ENCODE measurements at regions not wholly inside any gene's neighbourhood (a gene's known extent, or its start where the extent isn't known, plus 50 kb on each side); places are given as distances from the start of the nearest gene placed in this dataset.
"Not testable (repeated sequence)": the region's sequence is repeated elsewhere in the genome, so short reads cannot be mapped to it uniquely, and the experiment has no call there.

DNA sequence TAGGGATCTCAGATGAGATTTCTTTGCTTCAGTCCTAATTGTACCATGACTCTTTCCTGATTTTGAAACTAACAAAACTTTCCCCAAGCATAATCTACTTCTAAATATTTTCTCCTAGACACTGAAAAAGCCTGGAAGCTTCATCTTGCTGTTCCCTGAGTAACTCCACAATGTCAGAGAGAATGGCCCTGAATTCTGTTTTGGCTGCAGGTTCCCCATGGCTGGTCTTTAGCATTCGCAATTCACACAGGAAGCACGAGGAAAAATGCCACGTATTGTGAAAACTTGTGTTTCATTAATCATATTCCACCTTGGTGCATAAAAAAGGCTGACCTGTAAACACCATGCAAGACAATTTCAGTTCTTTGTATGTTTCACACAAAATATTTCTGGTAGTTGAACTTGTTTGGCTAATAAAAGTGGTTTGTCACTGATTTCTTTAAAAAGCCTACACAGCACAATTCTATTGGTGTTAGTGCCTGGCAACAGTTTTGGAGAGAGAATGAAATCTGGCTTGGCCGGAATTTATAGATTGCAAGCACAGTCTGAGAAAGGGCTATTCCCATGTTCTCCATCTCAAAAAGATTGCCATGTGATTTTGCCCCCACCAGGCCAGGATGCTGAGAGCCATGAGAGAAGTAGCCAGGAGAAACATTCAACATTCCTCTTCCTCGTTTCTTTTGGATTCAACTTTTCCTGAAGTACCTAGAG, 367.1 kb downstream of the NDFIP2 start:
- DNase-seq (ENCODE audit: extremely low read depth, insufficient read length): no peak
- TF ChIP-seq, protein P1, sequence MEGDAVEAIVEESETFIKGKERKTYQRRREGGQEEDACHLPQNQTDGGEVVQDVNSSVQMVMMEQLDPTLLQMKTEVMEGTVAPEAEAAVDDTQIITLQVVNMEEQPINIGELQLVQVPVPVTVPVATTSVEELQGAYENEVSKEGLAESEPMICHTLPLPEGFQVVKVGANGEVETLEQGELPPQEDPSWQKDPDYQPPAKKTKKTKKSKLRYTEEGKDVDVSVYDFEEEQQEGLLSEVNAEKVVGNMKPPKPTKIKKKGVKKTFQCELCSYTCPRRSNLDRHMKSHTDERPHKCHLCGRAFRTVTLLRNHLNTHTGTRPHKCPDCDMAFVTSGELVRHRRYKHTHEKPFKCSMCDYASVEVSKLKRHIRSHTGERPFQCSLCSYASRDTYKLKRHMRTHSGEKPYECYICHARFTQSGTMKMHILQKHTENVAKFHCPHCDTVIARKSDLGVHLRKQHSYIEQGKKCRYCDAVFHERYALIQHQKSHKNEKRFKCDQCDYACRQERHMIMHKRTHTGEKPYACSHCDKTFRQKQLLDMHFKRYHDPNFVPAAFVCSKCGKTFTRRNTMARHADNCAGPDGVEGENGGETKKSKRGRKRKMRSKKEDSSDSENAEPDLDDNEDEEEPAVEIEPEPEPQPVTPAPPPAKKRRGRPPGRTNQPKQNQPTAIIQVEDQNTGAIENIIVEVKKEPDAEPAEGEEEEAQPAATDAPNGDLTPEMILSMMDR (IDR thresholded peaks at IDR 0.05; ENCODE audit: insufficient read depth, low read length, poor library complexity, severe bottlenecking): no peak
- no peaks in the 10 kb centered on the region for H3K36me3 ChIP-seq (ENCODE audit: control insufficient read depth, insufficient read depth, low read length)
- H3K4me3 ChIP-seq (replicated peaks; ENCODE audit: low read depth, low read length): no peak overlapping the region
- no peaks in the 10 kb centered on the region for H3K27me3 ChIP-seq (replicated peaks; ENCODE audit: control insufficient read depth, insufficient read depth, low read length)

DNA sequence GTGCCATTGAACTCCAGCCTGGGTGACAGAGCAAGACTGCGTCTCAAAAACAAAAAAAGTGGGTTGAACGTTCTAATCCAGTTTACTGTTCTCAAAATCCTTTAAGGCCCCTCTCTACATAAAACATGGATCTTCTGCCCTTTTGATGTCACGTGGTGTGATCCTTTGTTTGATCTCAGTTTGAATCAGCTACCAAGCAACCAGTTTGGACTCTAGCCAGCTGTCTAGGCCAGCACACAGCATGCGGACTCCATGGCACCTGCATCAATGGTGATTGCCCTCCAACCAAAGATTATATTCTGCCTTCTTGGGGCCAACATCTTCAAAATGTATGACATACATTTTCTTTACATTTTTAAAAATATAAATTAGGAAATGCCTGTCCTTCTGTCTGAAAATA, 365.4 kb downstream of the NDFIP2 start:
- TF ChIP-seq, protein P1 (IDR thresholded peaks at IDR 0.05; ENCODE audit: insufficient read depth, low read length, poor library complexity, severe bottlenecking): no peak
- DNase-seq (ENCODE audit: extremely low read depth, insufficient read length): no peak
- no peak overlapping the region for H3K4me3 ChIP-seq (replicated peaks; ENCODE audit: low read depth, low read length)
- no peaks in the 10 kb centered on the region for H3K36me3 ChIP-seq (ENCODE audit: control insufficient read depth, insufficient read depth, low read length)
- no peaks in the 10 kb centered on the region for H3K27me3 ChIP-seq (replicated peaks; ENCODE audit: control insufficient read depth, insufficient read depth, low read length)

DNA sequence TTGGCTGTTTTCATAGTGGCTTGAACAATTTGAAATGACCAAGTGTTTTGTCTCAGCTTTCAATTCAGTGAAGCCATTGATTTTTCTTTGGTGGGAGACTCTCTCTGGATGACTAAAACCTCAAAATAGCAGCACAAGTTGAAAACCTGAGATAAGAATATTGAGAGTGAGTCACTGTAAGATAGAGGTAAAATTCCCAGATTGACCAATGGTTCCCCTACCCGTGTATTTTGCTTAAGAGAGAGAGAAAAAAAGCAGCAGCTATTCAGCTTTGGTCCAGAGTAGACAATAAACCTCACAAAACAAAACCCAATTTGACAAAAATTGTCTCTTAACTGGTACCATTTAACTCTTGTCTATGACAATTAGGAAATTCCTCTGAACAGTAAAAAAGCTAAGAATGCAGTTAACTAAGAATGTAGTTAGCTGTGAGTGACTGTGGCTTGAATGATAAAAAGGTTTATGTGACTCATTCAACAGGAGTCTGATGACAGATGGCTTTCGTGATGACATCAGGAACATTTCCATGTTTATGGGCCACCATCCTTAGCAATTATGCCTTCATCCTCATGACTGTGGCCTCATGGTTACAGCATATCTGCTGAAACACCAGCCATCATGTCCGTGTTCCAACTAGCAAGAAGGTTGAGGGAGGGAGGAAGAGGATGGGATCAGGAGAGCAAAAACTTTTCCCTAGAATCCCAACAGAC, 356.9 kb downstream of the NDFIP2 start:
- no peak for DNase-seq (ENCODE audit: extremely low read depth, insufficient read length)
- Histone ChIP-seq H3K4me3 (replicated peaks; ENCODE audit: low read depth, low read length) (no peak overlapping the region), H3K36me3 (ENCODE audit: control insufficient read depth, insufficient read depth, low read length) (no peaks in the 10 kb centered on the region), H3K27me3 (replicated peaks; ENCODE audit: control insufficient read depth, insufficient read depth, low read length) (no peaks in the 10 kb centered on the region)
- TF ChIP-seq, protein P1 (IDR thresholded peaks at IDR 0.05; ENCODE audit: insufficient read depth, low read length, poor library complexity, severe bottlenecking): no peak

DNA sequence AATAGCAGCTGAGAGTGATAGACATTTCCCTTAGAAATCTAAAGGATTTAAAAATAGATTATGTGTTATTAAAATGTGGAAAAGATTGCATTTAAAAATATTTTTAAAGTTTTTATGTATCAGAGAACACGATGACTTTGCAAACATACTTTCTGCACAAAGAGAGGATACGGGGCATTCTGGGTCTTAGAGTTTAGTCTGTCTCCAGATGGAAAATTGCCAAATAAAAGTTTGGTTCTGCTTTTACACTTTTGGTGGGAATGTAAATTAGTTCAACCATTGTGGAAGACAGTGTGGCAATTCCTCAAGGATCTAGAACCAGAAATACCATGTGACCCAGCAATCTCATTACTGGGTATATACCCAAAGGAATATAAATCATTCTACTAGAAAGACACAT, 355.2 kb downstream of the NDFIP2 start:
- DNase-seq (ENCODE audit: extremely low read depth, insufficient read length); H3K27me3 ChIP-seq (replicated peaks; ENCODE audit: control insufficient read depth, insufficient read depth, low read length); H3K36me3 ChIP-seq (ENCODE audit: control insufficient read depth, insufficient read depth, low read length); H3K4me3 ChIP-seq (replicated peaks; ENCODE audit: low read depth, low read length): not testable (repeated sequence)

DNA sequence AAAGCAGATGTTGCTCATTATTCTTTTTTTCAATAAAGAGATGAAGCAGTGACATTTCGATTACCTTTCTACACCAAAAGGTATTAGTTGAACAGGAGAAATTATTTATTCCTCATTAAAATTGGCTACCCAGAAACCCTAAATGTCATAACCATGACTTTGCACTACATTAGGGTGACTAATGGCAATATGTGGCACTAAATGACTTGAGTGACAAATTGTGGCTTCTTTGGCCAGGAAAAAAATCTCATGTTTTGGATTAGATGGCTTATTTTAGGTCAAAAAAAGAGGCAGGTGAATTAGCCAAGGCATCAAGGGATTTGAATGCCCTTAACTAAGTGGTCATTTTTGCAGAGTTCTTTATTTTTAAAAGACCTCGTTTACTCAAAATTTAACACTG, 353.9 kb downstream of the NDFIP2 start:
- TF ChIP-seq, protein P1 (IDR thresholded peaks at IDR 0.05; ENCODE audit: insufficient read depth, low read length, poor library complexity, severe bottlenecking): no peak
- no peak overlapping the region for H3K4me3 ChIP-seq (replicated peaks; ENCODE audit: low read depth, low read length)
- DNase-seq (ENCODE audit: extremely low read depth, insufficient read length): no peak
- no peaks in the 10 kb centered on the region for H3K36me3 ChIP-seq (ENCODE audit: control insufficient read depth, insufficient read depth, low read length)
- H3K27me3 ChIP-seq (replicated peaks; ENCODE audit: control insufficient read depth, insufficient read depth, low read length): no peaks in the 10 kb centered on the region

DNA sequence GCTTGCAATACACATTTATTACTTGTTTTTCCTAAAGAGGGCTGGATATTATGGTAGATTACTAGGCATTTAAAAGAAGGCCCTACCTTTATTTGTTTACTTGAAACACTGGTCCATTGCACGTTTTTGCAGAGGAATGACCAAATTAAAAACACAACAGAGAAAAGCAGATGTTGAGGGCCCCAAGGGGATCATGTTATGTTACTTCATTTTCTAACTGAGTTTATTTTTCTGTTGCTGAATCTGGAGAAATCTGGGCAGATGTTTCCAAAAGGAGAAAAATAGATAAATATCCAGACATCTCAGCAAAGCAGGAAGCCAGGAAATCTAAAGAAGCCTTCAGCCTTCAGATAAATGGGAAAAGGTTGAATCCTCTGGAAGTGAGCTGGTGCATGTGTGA, 353.0 kb downstream of the NDFIP2 start:
- TF ChIP-seq, protein P1 (IDR thresholded peaks at IDR 0.05; ENCODE audit: insufficient read depth, low read length, poor library complexity, severe bottlenecking): no peak
- H3K27me3 ChIP-seq (replicated peaks; ENCODE audit: control insufficient read depth, insufficient read depth, low read length): no peaks in the 10 kb centered on the region
- H3K36me3 ChIP-seq (ENCODE audit: control insufficient read depth, insufficient read depth, low read length): no peaks in the 10 kb centered on the region
- H3K4me3 ChIP-seq (replicated peaks; ENCODE audit: low read depth, low read length): no peak overlapping the region
- no peak for DNase-seq (ENCODE audit: extremely low read depth, insufficient read length)
